SK-N-SH (cell line): ENCODE measurements at regions not wholly inside any gene's neighbourhood (a gene's known extent, or its start where the extent isn't known, plus 50 kb on each side); places are given as distances from the start of the nearest gene placed in this dataset.

Source experiments
- CTCF ChIA-PET: fragments of 300-600, 350-600 bp; formaldehyde crosslinking; extraction: SDS; loops from one replicate; lab custom pipeline; 2021; lab: Yijun Ruan, JAX
- POLR2A ChIA-PET: fragments of 350-600 bp; sonication (Branson Sonifier 250); formaldehyde crosslinking; extraction: SDS; loops from one replicate; lab custom pipeline; 2020; ENCODE audit warnings: antibody characterized with exemption, inconsistent platforms; lab: Yijun Ruan, JAX
- DNase-seq: peaks from one replicate; pipeline ENCODE4 v3.0.0; 2012
- H2AFZ ChIP-seq: fragments of 200-600 bp; sonication (generic); 2 replicates; pipeline ENCODE4 v1.8.1; 2016; ENCODE audit warnings: antibody characterized with exemption, mild to moderate bottlenecking, low read depth
- H3F3A ChIP-seq: fragments of 200-600 bp; sonication (generic); replicated peaks from 2 replicates; pipeline ENCODE3; 2016; ENCODE audit warnings: antibody characterized with exemption, mild to moderate bottlenecking; ENCODE audit not compliant: insufficient read depth
- H3K27ac ChIP-seq, 2 experiments: fragments of 200-500 bp in 1 of 2; fragments of 200-600 bp in 1 of 2; sonication (Bioruptor generic) in 1 of 2; sonication (generic), shearing (Covaris generic) in 1 of 2; 2 replicates each; pipeline versions ENCODE4 v1.5.1 to v1.6.1; 2014 to 2016; ENCODE audit warnings: low read depth in 2 of 2, inconsistent platforms in 1 of 2, low read length in 1 of 2, mild to moderate bottlenecking in 1 of 2, mixed read lengths in 1 of 2
- H3K27me3 ChIP-seq: fragments of 200-600 bp; sonication (generic), shearing (Covaris generic); 2 replicates; pipeline ENCODE4 v1.6.1; 2016; ENCODE audit warnings: mixed run types; ENCODE audit not compliant: insufficient read depth
- H3K36me3 ChIP-seq, 2 experiments: fragments of 200-500 bp in 1 of 2; fragments of 200-600 bp in 1 of 2; sonication (Bioruptor generic) in 1 of 2; sonication (generic) in 1 of 2; replicated peaks in 1 of 2; 2 replicates each; pipeline versions ENCODE3 to v1.5.1; 2014 to 2016; ENCODE audit warnings: low read length in 1 of 2, mild to moderate bottlenecking in 1 of 2; ENCODE audit not compliant: insufficient read depth in 2 of 2, control insufficient read depth in 1 of 2
- H3K4me1 ChIP-seq, 2 experiments: fragments of 200-500 bp in 1 of 2; fragments of 200-600 bp in 1 of 2; sonication (Bioruptor generic) in 1 of 2; sonication (generic), shearing (Covaris generic) in 1 of 2; 2 replicates each; pipeline versions ENCODE4 v1.5.1 to v1.6.1; 2014 to 2016; ENCODE audit warnings: low read depth in 1 of 2, low read length in 1 of 2, mixed run types in 1 of 2; ENCODE audit not compliant: insufficient read depth in 2 of 2, control insufficient read depth in 1 of 2
- H3K4me2 ChIP-seq: fragments of 200-600 bp; sonication (generic), shearing (Covaris generic); 2 replicates; pipeline ENCODE4 v1.6.1; 2017; ENCODE audit warnings: mixed run types
- H3K4me3 ChIP-seq, 2 experiments: fragments of 200-500 bp in 1 of 2; fragments of 200-600 bp in 1 of 2; sonication (Bioruptor generic) in 1 of 2; sonication (generic), shearing (Covaris generic) in 1 of 2; 2 replicates each; pipeline versions ENCODE4 v1.5.1 to v1.8.1; 2014 to 2016; ENCODE audit warnings: low read depth in 2 of 2, inconsistent platforms in 1 of 2, low read length in 1 of 2, mild to moderate bottlenecking in 1 of 2, mixed read lengths in 1 of 2, moderate library complexity in 1 of 2
- H3K79me2 ChIP-seq: fragments of 200-600 bp; sonication (generic); 2 replicates; pipeline ENCODE4 v1.8.1; 2017; ENCODE audit warnings: mild to moderate bottlenecking; ENCODE audit not compliant: insufficient read depth
- H3K9ac ChIP-seq: fragments of 200-600 bp; sonication (generic); 2 replicates; pipeline ENCODE4 v1.6.1; 2017; ENCODE audit warnings: mixed run types
- H3K9me2 ChIP-seq: fragments of 200-600 bp; sonication (generic); 2 replicates; pipeline ENCODE4 v1.6.1; 2017; ENCODE audit warnings: mixed run types
- H3K9me3 ChIP-seq: fragments of 200-600 bp; sonication (generic); 2 replicates; pipeline ENCODE4 v1.6.1; 2017; ENCODE audit warnings: mixed run types, mild to moderate bottlenecking, moderate library complexity
- H4K20me1 ChIP-seq: fragments of 200-600 bp; sonication (generic); 2 replicates; pipeline ENCODE4 v1.6.1; 2017; ENCODE audit warnings: mild to moderate bottlenecking, mixed run types; ENCODE audit not compliant: insufficient read depth
- CHD2 ChIP-seq: fragments of 150-350 bp; IDR thresholded peaks from 2 replicates; pipeline ENCODE4 v1.6.1; 2018; ENCODE audit warnings: low read length; ENCODE audit not compliant: partially characterized antibody
- ELF1 ChIP-seq: IDR thresholded peaks from 2 replicates; pipeline ENCODE4 v1.4.0; 2012
- EP300 ChIP-seq, 2 experiments: IDR thresholded peaks; 2 replicates each; pipeline versions ENCODE4 v1.4.0 to v1.6.1; 2012; ENCODE audit warnings: borderline replicate concordance in 1 of 2, low read depth in 1 of 2, low read length in 1 of 2
- FOSL2 ChIP-seq: IDR thresholded peaks from 2 replicates; pipeline ENCODE4 v1.4.0; 2012; ENCODE audit warnings: low read depth, mild to moderate bottlenecking, moderate library complexity, borderline replicate concordance
- GATA2 ChIP-seq: sonication (generic); formaldehyde crosslinking; IDR thresholded peaks from 2 replicates; pipeline ENCODE4 v1.5.0; 2020; ENCODE audit warnings: mild to moderate bottlenecking, missing genetic modification reagents
- JUND ChIP-seq: IDR thresholded peaks from 2 replicates; pipeline ENCODE4 v1.4.0; 2012
- MAX ChIP-seq: IDR thresholded peaks from 2 replicates; pipeline ENCODE4 v1.4.0; 2012; ENCODE audit warnings: low read depth
- NFIC ChIP-seq: IDR thresholded peaks from 2 replicates; pipeline ENCODE4 v1.4.0; 2012; ENCODE audit warnings: borderline replicate concordance
- PBX3 ChIP-seq: IDR thresholded peaks from 2 replicates; pipeline ENCODE4; 2012
- POLR2AphosphoS5 ChIP-seq: IDR thresholded peaks from 2 replicates; pipeline ENCODE4 v1.6.1; 2012; ENCODE audit warnings: low read depth, low read length
- RAD21 ChIP-seq: IDR thresholded peaks from 2 replicates; pipeline ENCODE4 v1.6.1; 2012; ENCODE audit warnings: mild to moderate bottlenecking, low read length
- REST ChIP-seq: IDR thresholded peaks from 2 replicates; pipeline ENCODE4 v1.6.1; 2012; ENCODE audit warnings: mild to moderate bottlenecking, low read depth, low read length, moderate library complexity
- RFX5 ChIP-seq: IDR thresholded peaks from 2 replicates; pipeline ENCODE4 v1.6.1; 2012; ENCODE audit warnings: mild to moderate bottlenecking, improper control_type of control experiment, low read length
- TAF1 ChIP-seq: IDR thresholded peaks from 2 replicates; pipeline ENCODE4 v1.6.1; 2012; ENCODE audit warnings: low read depth, mild to moderate bottlenecking, low read length, moderate library complexity, borderline replicate concordance
- TCF12 ChIP-seq: IDR thresholded peaks from 2 replicates; pipeline ENCODE4 v1.4.0; 2012
- TEAD4 ChIP-seq: IDR thresholded peaks from 2 replicates; pipeline ENCODE4 v1.4.0; 2012; ENCODE audit warnings: mild to moderate bottlenecking, borderline replicate concordance; ENCODE audit not compliant: insufficient read depth
- USF1 ChIP-seq: IDR thresholded peaks from 2 replicates; pipeline ENCODE4 v1.4.0; 2012; ENCODE audit warnings: low read depth, borderline replicate concordance
- USF2 ChIP-seq: fragments of 150-350 bp; IDR thresholded peaks from 2 replicates; pipeline ENCODE4 v1.6.1; 2017; ENCODE audit warnings: antibody characterized with exemption, low read length, low read depth, borderline replicate concordance
- YY1 ChIP-seq: IDR thresholded peaks from 2 replicates; pipeline ENCODE4 v1.4.0; 2012; ENCODE audit warnings: low read depth, mild to moderate bottlenecking
- ZBTB33 ChIP-seq: IDR thresholded peaks from 2 replicates; pipeline ENCODE4 v1.4.0; 2012; ENCODE audit warnings: low read depth, borderline replicate concordance
- WGBS: methylation state at CpG from one replicate; pipeline ENCODE4 v1.1.6; 2017; ENCODE audit warnings: low lambda C conversion rate; 5-methylcytosine and 5-hydroxymethylcytosine counted together

GRCh38 chr4:1474126-1475090 is 68.2 kb upstream of the NKX1-1 start:
- no peak overlapping the region for H3K27ac ChIP-seq
- H3K4me3 ChIP-seq, result no peak overlapping the region
- H3K9me2 ChIP-seq, result no peaks in the 10 kb centered on the region
- H3K4me1 ChIP-seq, result no peaks in the 10 kb centered on the region; a peak in 1 of 4 replicates
- H3K79me2 ChIP-seq, result no peaks in the 10 kb centered on the region
- H3K4me2 ChIP-seq, result no peak overlapping the region
- no peak overlapping the region for H3K9ac ChIP-seq
- no peaks in the 10 kb centered on the region for H3F3A ChIP-seq
- no peak overlapping the region for H2AFZ ChIP-seq
- ChIA-PET CTCF (interaction anchor here (0.8 kb wide), 1 partner anchor 155 kb away, joined by 4 read pairs; no protein-coding TSS in a partner anchor), POLR2A (no interaction called here)
- WGBS, result 25% methylated on average over 12 of the region's 14 CpGs
- peaks cover 26% of the 10 kb centered on the region for H3K27me3 ChIP-seq
- peak; percentile 4 for DNase-seq
- H3K9me3 ChIP-seq, result no peaks in the 10 kb centered on the region
- H4K20me1 ChIP-seq, result no peaks in the 10 kb centered on the region
- TF ChIP-seq USF1 (no peak), TAF1 (no peak), TCF12 (no peak), EP300 (IDR thresholded peaks at IDR 0.05; ENCODE audit: borderline replicate concordance in 1 of 2, low read depth in 1 of 2, low read length in 1 of 2) (no peak), PBX3 (no peak), MAX (no peak), TEAD4 (no peak), CHD2 (no peak), GATA2 (CRISPR knock-in tag) (no peak), NFIC (no peak), YY1 (no peak), REST (no peak), RFX5 (no peak), USF2 (no peak), ELF1 (no peak), ZBTB33 (no peak), RAD21 (no peak), JUND (no peak), POLR2AphosphoS5 (no peak), FOSL2 (no peak)
- no peaks in the 10 kb centered on the region for H3K36me3 ChIP-seq
